GM12878 (cell line): ENCODE measurements at regions not wholly inside any gene's neighbourhood (a gene's known extent, or its start where the extent isn't known, plus 50 kb on each side); places are given as distances from the start of the nearest gene placed in this dataset.
A peak's percentile ranks its signal among the peaks of the same experiment; 100 is the strongest.

Experiments used
- ATF7 ChIP-seq: fragments of 450-650 bp; IDR thresholded peaks from 2 replicates; pipeline ENCODE4 v1.6.1; 2016; ENCODE audit warnings: low read depth, mild to moderate bottlenecking
- BHLHE40 ChIP-seq, 2 experiments: fragments of 450-650 bp in 1 of 2; IDR thresholded peaks; 2 replicates each; pipeline ENCODE4 v1.6.1; 2011 to 2017; ENCODE audit warnings: low read depth in 2 of 2, borderline replicate concordance in 1 of 2, improper control_type of control experiment in 1 of 2, low read length in 1 of 2, mild to moderate bottlenecking in 1 of 2
- BMI1 ChIP-seq: fragments of 450-650 bp; IDR thresholded peaks from 2 replicates; pipeline ENCODE4 v1.6.1; 2016; ENCODE audit warnings: mild to moderate bottlenecking, moderate library complexity, borderline replicate concordance
- CEBPZ ChIP-seq: fragments of 150-350 bp; IDR thresholded peaks from 2 replicates; pipeline ENCODE4 v1.6.1; 2016; ENCODE audit warnings: low read depth, low read length
- DPF2 ChIP-seq: fragments of 450-650 bp; IDR thresholded peaks from 2 replicates; pipeline ENCODE4 v1.6.1; 2017; ENCODE audit warnings: mild to moderate bottlenecking
- EED ChIP-seq: sonication (generic); IDR thresholded peaks from 2 replicates; pipeline ENCODE4 v1.6.1; 2016; ENCODE audit warnings: antibody characterized with exemption, low read depth
- FOXM1 ChIP-seq: IDR thresholded peaks from 2 replicates; pipeline ENCODE4 v1.6.1; 2012; ENCODE audit warnings: low read depth, mild to moderate bottlenecking, inconsistent platforms, low read length, moderate library complexity
- IKZF2 ChIP-seq, 2 experiments: fragments of 450-650 bp; IDR thresholded peaks; 2 replicates each; pipeline ENCODE4 v1.6.1; 2017; ENCODE audit warnings: mild to moderate bottlenecking in 2 of 2, moderate library complexity in 2 of 2
- MEF2A ChIP-seq: IDR thresholded peaks from 2 replicates; pipeline ENCODE4 v1.6.1; 2011; ENCODE audit warnings: low read depth, mild to moderate bottlenecking, low read length, moderate library complexity; ENCODE audit not compliant: insufficient read depth
- MTA3 ChIP-seq: IDR thresholded peaks from 2 replicates; pipeline ENCODE4 v1.6.1; 2012; ENCODE audit warnings: low read length, inconsistent platforms, borderline replicate concordance
- PAX5 ChIP-seq: IDR thresholded peaks from 2 replicates; pipeline ENCODE4 v1.6.1; 2011; ENCODE audit warnings: low read depth, low read length, borderline replicate concordance
- PBX3 ChIP-seq: IDR thresholded peaks from 2 replicates; pipeline ENCODE4 v1.6.1; 2011; ENCODE audit warnings: mild to moderate bottlenecking, low read depth, low read length, moderate library complexity; ENCODE audit not compliant: insufficient replicate concordance
- PKNOX1 ChIP-seq: fragments of 450-650 bp; IDR thresholded peaks from 2 replicates; pipeline ENCODE4 v1.6.1; 2016; ENCODE audit warnings: mild to moderate bottlenecking
- POU2F2 ChIP-seq: IDR thresholded peaks from 3 replicates; pipeline ENCODE4 v1.6.1; 2011; ENCODE audit warnings: low read depth, mild to moderate bottlenecking, low read length, borderline replicate concordance
- RCOR1 ChIP-seq: conservative IDR thresholded peaks from 2 replicates; pipeline ENCODE4 v1.6.1; 2012; ENCODE audit warnings: low read depth, low read length, improper control_type of control experiment
- RFX5 ChIP-seq: IDR thresholded peaks from 2 replicates; pipeline ENCODE4 v1.6.1; 2011; ENCODE audit warnings: low read depth, low read length, improper control_type of control experiment
- SIN3A ChIP-seq: IDR thresholded peaks from 2 replicates; pipeline ENCODE4 v1.6.1; 2012; ENCODE audit warnings: low read depth, low read length, improper control_type of control experiment
- SPI1 ChIP-seq: IDR thresholded peaks from 2 replicates; pipeline ENCODE4 v1.6.1; 2011; ENCODE audit warnings: low read depth, mild to moderate bottlenecking, low read length, moderate library complexity, borderline replicate concordance; ENCODE audit not compliant: insufficient read depth
- SUZ12 ChIP-seq: fragments of 200-600 bp; sonication (generic); IDR thresholded peaks from one replicate; pipeline ENCODE4 v1.6.1; 2018; ENCODE audit warnings: antibody characterized with exemption, mild to moderate bottlenecking; ENCODE audit not compliant: unreplicated experiment
- ZBED1 ChIP-seq: IDR thresholded peaks from 2 replicates; pipeline ENCODE4 v1.6.1; 2016; ENCODE audit warnings: borderline replicate concordance
- ZBTB11 ChIP-seq: fragments of 450-650 bp; formaldehyde crosslinking; IDR thresholded peaks from 2 replicates; pipeline ENCODE4 v1.5.0; 2022; ENCODE audit warnings: mild to moderate bottlenecking, missing genetic modification characterization
- ZNF207 ChIP-seq: fragments of 450-650 bp; IDR thresholded peaks from 2 replicates; pipeline ENCODE4 v1.6.1; 2014; ENCODE audit warnings: antibody characterized with exemption, mild to moderate bottlenecking, borderline replicate concordance
- ZZZ3 ChIP-seq: IDR thresholded peaks from 2 replicates; pipeline ENCODE4 v1.6.1; 2011; ENCODE audit warnings: low read depth; ENCODE audit not compliant: control insufficient read depth, insufficient read length

- TF ChIP-seq ZBED1, result 0 out of 2 replicates have a peak, but pooled peaks have one; percentile 16
- TF ChIP-seq SPI1, result peak; percentile 65; the same call in 1 of the 2 replicates
- no peak for TF ChIP-seq RCOR1
- TF ChIP-seq DPF2, result peak; percentile 48; the same call in 1 of the 2 replicates
- peak; percentile 40; the same call in 1 of the 2 replicates for TF ChIP-seq ATF7
- no peak for TF ChIP-seq SIN3A
- TF ChIP-seq ZZZ3, result no peak
- TF ChIP-seq CEBPZ, result no peak
- no peak for TF ChIP-seq RFX5
- TF ChIP-seq ZBTB11, result no peak
- no peak for TF ChIP-seq MEF2A
- TF ChIP-seq ZNF207, result no peak
- TF ChIP-seq EED, result peak; percentile 88
- peak; percentile 69 to 76 for TF ChIP-seq IKZF2 (IDR thresholded peaks at IDR 0.05)
- TF ChIP-seq PKNOX1, result peak; percentile 42; the same call in 1 of the 2 replicates
- TF ChIP-seq BMI1, result no peak
- TF ChIP-seq PBX3, result no peak
- peak; percentile 77 for TF ChIP-seq MTA3
- peak; percentile 37; the same call in 1 of the 2 replicates for TF ChIP-seq PAX5
- no peak; a peak in 1 of 4 replicates for TF ChIP-seq BHLHE40 (IDR thresholded peaks at IDR 0.05; ENCODE audit: borderline replicate concordance in 1 of 2, low read depth in 2 of 2, low read length in 1 of 2)
- peak; percentile 84; the same call in 1 of the 2 replicates for TF ChIP-seq FOXM1
- no peak for TF ChIP-seq SUZ12
- TF ChIP-seq POU2F2, result 0 out of 3 replicates have a peak, but pooled peaks have one; percentile 50
Observed at GRCh38 chr11:123302751-123303195, 107.7 kb upstream of the CLMP start (continued).
